Dedifferentiated amniotic fluid mesenchymal stem cell (primary cell): ENCODE measurements at regions not wholly inside any gene's neighbourhood (a gene's known extent, or its start where the extent isn't known, plus 50 kb on each side); places are given as distances from the start of the nearest gene placed in this dataset.

Source experiments
- DNase-seq: peaks from one replicate; pipeline ENCODE4 v3.0.0-alpha.2; 2016; ENCODE audit errors: extremely low spot score

GRCh38 chr9:115367321-115367720, 249.4 kb upstream of the TNC start:
- no peak for DNase-seq

GRCh38 chr9:115367780-115368525, 250.0 kb upstream of the TNC start:
- no peak for DNase-seq

GRCh38 chr9:115369322-115369957, 251.5 kb upstream of the TNC start:
- DNase-seq = peak; percentile 42

- peak; percentile 49 for DNase-seq
These were observed 255.2 kb upstream of the TNC start for GRCh38 chr9:115373000-115373709.

GRCh38 chr9:115373710-115374045, 255.7 kb upstream of the TNC start:
- no peak for DNase-seq

- DNase-seq = no peak
These were observed 256.8 kb upstream of the TNC start for GRCh38 chr9:115374724-115375268.

GRCh38 chr9:115378241-115378640, 260.3 kb upstream of the TNC start:
- no peak for DNase-seq

- DNase-seq = no peak
These were observed 260.8 kb upstream of the TNC start for GRCh38 chr9:115378758-115379157.

- no peak for DNase-seq
These were observed 261.8 kb upstream of the TNC start for GRCh38 chr9:115379719-115380118.

GRCh38 chr9:115382865-115383264, 264.9 kb upstream of the TNC start:
- no peak for DNase-seq

GRCh38 chr9:115385383-115386122, 267.6 kb upstream of the TNC start:
- DNase-seq = no peak

GRCh38 chr9:115386963-115387770, 269.2 kb upstream of the TNC start:
- no peak for DNase-seq

GRCh38 chr9:115391168-115391825, 273.3 kb upstream of the TNC start:
- DNase-seq = no peak

- DNase-seq = no peak
These were observed 276.2 kb upstream of the TNC start for GRCh38 chr9:115393976-115394775.

- no peak for DNase-seq
These were observed 277.6 kb upstream of the TNC start for GRCh38 chr9:115395511-115396021.

- no peak for DNase-seq
These were observed 278.1 kb upstream of the TNC start for GRCh38 chr9:115396071-115396529.

GRCh38 chr9:115397591-115398312, 279.8 kb upstream of the TNC start:
- no peak for DNase-seq

- no peak for DNase-seq
These were observed 280.3 kb upstream of the TNC start for GRCh38 chr9:115398313-115398650.

- DNase-seq = no peak
These were observed 281.0 kb upstream of the TNC start for GRCh38 chr9:115398996-115399395.
